ENCODE measurements at regions not wholly inside any gene's neighbourhood (a gene's known extent, or its start where the extent isn't known, plus 50 kb on each side); places are given as distances from the start of the nearest gene placed in this dataset.
"Not testable (repeated sequence)": the region's sequence is repeated elsewhere in the genome, so short reads cannot be mapped to it uniquely, and the experiment has no call there.

DNA sequence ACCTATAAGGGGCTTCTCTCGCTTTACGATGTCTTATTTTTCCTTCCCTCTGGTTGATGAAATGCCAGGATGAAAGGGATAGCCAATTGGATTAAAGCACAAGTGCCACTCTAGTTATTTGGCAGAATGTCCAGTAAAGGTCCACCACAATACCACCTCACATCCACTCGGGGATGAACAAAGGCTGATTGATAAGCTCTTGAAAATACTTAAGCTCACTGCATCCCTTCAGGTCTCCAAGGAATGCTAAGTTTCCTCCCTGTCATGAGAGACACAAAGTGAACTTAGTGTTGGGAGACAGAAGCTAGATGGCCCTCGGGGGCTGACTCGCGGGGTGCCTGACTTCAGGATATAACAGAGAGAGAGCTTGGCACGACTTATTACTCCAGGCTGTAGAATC is 185.9 kb upstream of the ZNF644 start:
- not testable (repeated sequence) for DNase-seq (ENCODE audit: low spot score)

DNA sequence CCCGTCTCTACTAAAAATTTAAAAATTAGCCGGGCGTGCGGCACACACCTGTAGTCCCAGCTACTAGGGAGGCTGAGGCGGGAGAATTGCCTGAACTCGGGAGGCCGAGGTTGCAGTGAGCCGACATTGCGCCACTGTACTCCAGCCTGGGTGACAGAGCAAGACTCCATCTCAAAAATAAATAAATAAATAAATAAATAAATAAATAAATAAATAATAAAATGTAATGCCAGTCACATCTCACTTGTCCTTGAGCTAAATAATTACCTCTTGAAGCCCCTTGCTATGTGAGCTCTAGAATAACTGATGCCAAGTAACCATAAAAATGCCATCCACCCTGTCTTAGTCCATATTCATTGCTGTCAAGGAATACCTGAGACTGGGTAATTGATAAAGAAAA is 182.3 kb upstream of the ZNF644 start:
- DNase-seq (ENCODE audit: low spot score), result not testable (repeated sequence)

DNA sequence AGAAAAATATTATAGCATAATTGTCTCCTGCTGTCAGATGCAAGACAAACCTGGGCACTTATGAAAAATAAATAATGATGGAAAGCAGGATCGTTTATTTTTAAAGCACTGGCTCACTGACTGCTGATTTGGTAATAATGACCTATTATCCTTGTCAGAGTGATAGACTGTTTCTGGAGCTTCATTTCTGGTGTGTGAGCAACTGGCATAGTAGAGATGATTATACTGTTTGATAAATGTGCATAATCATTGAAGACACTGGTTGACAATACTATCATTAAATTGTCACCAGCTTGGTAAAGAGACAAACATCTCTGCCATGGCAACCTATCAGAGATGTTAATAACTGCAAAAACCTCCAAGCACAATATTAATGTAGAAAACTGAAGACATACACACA is 179.9 kb upstream of the ZNF644 start:
- DNase-seq (ENCODE audit: low spot score), result no peak

DNA sequence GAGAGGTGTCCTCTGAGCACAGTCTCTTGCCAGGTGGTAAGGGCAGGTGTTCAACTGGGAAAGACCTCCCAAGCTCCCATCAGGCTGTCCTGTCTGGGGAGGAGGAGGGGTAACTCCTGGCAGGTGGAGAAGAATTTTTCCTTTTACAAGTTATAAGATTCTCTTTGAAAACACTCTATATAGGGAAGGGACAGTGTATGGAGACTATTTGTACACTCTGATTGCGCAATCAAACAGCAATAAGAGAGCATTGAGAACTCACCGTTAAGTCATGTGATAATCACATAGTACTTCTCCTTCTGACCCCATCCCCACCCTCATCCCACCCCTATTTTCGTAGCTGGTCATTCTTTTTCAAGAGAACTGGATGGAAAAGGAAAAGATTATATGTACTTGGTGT is 179.3 kb upstream of the ZNF644 start:
- no peak for DNase-seq (ENCODE audit: low spot score)

DNA sequence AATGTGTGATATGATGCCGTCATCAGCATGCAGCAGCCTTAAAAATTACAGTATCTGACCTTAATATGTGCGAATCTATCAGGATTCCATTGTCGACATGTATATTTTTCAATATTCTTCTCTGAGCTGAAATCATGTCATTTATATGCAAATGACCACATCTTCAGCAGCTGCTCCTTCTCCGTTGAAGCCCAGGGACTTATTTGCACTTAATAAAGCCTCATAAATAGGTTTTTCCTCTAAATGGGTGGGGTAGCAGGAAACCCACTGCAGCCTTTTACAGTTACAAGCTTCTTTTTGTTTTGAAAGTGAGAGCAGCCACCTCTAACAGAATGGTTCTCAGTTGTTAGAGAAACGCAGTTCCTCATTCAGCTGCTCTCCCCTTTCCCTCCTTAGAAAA is 178.8 kb upstream of the ZNF644 start:
- DNase-seq (ENCODE audit: low spot score), result no peak

DNA sequence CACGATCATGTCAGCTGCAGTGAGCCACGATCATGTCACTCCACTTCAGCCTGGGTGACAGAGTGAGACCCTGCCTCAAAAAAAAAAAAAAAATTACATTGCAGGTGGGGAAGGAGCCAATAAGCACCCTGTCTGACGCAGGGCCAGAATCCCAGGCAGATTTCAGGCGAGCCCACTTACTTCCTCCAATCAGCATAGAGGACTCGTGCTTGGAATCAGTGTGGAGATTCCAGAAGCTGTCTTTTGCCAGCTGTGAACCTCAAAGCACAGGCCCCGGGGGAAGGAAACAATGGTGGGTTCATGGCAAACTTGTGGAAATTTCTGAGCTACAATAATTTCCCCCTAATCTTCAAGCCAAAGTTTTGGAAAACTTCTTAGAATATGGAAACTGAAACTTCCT is 178.2 kb upstream of the ZNF644 start:
- no peak for DNase-seq (ENCODE audit: low spot score)

DNA sequence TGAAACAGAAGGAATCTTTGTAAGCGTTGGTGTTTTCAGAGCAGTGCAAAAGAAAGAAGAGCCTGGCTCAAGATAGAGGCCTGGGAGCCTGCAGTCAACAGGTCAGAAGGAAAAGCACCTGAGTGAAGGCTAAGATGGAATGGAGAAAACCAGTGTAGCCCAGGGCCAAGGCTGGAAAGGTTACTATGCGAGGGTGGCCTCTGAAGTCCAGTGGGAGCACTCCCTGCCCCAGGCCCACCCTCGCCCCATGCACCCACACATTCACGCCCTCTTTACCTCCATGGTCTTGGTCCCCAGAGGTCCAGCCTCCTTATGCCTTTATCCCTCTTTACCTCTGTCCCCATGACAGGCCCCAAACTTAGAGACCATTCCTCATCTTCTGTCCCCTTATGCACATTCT is 169.2 kb upstream of the ZNF644 start:
- no peak for DNase-seq (ENCODE audit: low spot score)

DNA sequence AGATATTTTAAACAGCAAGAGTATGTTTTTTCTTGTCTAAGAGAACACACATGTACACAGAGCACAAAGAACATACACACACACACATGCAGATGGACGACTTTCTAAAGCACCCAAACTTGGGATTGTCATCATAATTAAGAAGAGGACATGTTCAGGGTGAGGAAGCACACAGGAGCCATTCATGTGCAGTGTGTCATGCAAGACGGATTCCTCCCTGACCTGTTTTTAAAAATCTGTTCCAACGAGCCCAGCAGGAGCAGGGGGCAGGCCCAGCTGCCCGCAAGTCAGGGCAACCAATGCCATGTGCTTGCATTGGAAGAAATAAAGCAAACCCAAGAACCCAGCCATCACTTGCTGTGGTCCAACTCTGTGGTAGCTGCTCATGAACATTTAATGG is 167.3 kb upstream of the ZNF644 start:
- DNase-seq (ENCODE audit: low spot score), result no peak

DNA sequence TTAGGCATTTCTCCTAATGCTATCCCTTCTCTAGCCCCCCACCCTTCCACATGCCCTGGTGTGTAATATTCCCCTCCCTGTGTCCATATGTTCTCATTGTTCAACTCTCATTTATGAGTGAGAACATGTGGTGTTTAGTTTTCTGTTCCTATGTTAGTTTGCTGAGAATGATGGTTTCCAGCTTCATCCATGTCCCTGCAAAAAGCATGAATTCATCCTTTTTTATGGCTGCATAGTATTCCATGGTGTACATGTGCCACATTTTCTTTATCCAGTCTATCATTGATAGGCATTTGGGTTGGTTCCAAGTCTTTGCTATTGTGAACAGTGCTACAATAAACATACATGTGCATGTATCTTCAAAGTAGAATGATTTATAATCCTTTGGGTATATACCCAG is 161.0 kb upstream of the ZNF644 start:
- not testable (repeated sequence) for DNase-seq (ENCODE audit: low spot score)

DNA sequence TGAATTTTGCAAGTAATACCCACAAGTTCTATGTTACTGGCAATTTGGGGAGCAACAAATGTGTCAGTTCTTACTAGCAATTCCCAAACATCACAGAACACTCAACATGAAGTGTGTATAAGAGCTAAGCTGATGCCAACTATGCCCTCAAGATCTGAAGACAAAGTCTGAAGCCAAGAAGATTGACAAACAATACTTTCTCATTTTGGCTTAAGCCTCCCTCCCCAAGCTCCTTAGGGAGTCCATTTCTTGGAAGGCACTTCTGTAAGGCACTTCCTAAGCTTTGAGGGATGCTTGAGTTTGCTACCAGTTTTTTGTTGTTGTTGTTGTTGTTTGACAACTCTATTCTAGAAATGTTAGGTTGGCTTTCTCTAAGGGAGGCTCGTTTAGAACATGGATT is 154.4 kb upstream of the ZNF644 start:
- DNase-seq (ENCODE audit: low spot score), result no peak

DNA sequence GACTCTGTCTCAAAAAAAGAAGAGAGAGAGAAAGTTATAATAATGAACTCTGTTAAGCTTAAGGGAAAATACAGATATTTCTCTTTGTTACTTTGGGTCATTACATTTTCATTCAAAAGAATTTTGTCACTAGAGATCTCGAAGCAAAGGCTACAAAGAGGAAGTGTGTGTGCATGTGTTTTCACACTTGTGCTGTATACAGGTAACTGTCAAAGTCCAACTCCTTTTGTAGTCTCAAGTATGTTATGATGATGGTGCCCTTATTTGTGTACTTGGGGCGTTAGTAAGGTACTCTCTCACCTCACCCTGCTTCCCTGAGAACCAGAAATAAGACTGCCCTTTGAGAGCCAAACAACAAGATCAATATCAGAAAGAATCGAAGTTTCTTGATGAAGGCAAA is 152.9 kb upstream of the ZNF644 start:
- no peak for DNase-seq (ENCODE audit: low spot score)

DNA sequence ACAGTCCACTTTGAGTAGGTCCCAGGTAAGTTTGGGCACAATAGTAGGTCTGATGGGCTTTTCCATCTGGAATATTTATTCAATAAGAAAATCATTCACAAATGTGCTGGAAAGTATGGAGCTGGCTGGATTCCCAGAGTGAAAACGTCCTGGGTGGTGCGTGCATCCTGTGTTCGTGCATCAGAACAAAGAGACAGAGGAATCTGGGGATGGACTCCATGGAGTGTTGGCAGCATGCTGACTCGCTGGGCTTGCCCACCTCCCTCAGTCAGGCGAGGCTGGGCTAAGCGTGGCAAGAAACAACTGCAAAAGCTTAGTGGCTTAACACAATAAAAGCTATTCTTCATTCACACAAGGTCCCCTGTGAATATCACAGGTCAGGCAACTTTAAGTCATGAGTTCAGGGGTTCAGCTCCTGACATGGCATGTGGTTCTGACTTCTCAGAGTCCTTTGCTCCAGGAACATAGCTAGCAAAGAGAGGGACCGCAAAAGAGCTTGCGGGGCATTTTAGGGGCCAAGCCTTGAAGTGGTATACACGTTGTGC is 151.6 kb upstream of the ZNF644 start:
- no peak for DNase-seq (ENCODE audit: low spot score)

DNA sequence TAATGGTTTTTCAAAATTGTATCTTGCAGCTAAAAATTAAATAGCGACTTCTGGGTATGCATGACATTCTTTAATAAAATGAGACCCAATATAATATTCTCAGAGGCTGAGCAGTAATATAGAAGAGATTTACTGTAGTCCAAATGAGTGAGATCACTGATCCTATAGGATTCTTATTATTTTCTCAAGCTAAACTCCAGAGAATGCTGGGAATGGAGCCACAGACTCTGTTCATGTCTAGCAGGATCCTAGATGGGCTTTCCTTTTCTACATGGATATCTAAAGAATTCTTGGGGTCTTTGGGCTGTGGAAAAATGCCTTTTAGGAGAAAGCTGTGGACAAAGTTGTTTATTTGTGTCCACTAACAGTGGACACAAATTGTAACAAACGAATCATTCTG is 150.7 kb upstream of the ZNF644 start:
- DNase-seq (ENCODE audit: low spot score), result no peak

DNA sequence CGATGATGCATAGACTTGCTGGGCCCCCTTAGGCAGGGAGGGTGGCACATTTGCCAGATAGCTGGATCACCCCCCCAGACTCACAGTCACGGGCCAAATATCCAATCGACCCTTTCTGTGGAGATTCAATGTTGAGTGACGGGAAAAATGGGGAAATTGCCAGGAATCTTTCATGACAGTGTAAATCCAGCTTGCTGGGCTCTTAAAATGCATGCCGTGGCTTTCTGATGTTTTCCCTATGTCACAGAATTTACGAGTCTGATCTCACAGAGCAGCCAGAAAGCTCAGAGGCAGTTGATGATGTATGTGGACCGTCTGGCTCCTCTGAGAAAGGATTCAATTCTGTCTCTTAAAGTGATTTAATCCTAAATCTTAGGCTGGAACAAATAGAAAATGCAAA is 150.1 kb upstream of the ZNF644 start:
- no peak for DNase-seq (ENCODE audit: low spot score)

DNA sequence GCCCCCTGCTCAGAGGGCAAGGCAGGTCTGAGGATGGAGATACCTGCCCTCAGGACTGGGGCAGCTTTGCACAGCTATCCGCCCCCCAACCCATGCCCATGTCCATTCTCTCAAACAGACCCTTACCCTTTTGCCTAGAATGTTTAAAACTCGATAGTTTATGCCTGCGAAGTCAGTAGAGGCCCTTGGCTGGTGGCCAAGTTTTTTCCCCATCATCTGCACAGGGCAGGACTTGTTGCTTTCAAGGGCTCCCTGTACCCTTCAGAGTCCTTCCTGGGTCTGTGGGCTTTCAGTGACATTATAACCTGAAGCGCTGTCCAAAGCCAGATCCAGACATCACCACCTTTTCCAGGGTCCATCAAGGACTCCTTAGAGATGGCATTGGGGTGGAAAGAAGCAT is 148.7 kb upstream of the ZNF644 start:
- no peak for DNase-seq (ENCODE audit: low spot score)

DNA sequence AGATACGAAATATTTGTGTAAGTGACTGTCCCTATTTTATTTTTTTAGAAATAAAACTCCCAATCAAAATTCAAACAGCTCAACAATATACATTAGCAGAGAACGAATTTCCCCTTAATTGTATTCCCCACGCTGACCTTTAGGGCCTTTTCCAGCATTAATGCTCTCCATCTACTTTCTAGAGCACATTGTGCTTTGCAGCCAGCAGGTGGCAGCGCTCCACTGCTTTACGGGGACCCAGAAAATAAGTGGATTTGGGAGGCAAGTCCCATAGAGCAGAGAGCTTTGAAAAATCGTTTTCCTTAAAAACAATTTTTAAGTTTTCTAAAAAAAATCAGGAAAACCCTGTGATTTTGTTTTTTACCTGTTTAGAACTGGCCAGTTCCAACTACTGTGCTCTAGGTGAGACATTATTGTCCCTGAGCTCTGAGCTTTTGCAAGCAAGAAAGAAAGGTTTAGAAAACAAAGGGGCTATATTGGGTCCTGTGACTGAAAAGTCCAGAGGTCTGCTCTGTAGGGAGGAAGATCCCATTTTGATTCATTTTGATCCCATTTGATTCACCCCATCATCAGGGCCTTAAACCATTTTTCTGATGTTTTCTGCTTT is 144.4 kb upstream of the ZNF644 start:
- peak; percentile 43 for DNase-seq (ENCODE audit: low spot score)

DNA sequence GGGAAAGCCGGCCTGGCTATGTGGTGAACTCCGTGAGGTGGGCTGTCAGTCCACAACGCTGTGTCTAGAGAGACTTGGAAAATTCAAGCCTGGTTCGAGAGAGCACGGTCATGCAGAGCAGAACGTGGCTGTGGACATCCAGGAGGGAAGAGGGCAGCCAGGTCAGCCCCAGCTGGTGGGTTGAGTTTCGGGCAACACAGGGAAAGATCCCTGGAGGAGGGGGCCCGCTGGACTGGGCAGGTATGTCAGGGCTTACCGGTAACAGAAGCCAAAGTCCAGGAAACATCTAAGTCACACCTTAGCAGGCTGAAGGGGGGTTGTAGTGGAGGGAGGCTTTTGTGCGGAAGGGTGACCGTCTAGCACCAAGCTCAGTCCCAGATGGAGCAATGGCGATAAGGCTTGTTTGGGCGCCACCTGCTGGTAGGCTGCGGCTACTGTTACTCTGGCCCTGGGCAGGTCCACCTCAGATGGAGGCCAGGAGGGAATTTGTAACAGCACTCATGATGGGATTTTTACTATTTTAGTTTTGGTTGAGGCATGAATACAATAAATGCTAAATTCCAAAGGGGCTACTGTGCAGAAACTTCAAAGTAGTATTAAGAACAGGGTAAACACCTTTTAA is 143.3 kb upstream of the ZNF644 start:
- DNase-seq (ENCODE audit: low spot score), result peak; percentile 62

DNA sequence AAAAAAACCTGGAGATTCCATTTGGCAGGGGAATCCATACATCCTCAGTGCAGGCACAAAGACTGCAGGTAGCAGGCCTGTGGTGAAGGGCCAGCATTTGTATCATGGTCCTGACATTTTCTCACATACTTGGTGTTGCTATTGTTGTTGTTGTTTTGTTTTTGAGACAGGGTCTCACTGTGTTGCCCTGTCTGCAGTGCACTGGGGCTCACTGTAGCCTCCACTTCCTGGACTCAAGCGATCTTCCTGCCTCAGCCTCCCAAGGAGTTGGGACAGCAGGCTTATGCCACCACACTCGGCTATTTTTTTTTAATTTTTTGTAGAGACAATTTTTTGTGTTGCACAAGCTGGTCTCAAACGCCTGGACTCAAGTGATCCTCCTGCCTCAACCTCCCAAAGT is 140.8 kb upstream of the ZNF644 start:
- DNase-seq (ENCODE audit: low spot score), result no peak

DNA sequence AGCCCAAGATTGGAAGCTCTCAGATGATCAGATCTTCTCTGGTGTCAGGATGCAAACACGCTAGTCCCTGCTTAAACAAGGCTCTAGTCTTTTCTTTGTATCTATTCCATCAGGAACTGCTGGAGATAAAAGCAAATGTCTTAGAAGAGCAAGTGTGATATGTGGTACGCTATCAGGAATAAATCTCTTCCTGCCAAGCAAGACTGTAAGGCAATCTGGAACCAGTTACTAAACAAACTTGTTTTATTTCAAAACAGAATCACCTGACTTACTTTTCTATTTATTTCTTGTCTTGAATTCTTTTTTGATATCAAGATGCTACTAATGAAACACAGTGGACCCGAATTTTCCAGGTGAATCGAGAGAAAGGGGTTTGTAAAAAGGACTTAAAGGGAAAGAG is 139.9 kb upstream of the ZNF644 start:
- no peak for DNase-seq (ENCODE audit: low spot score)

DNA sequence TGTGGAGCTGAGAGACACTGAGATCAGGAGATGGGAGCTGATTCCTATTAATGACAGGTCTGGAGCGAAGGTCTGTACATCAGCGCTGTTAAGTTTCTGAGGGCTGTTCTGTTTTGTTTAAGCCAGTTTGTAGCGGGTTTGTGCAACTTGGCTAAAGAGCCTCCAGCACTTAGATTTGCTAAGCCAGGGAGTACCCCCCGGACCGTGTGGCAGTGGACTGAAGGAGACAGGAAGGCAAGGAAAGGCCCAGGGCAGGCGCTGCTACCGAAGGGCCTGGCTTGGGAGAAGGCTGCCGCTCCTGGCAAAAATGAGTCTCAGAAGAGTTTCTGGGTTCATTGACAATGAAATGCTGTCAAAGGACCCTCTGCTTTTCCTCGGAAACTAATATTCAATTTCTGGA is 139.3 kb upstream of the ZNF644 start:
- no peak for DNase-seq (ENCODE audit: low spot score)

DNA sequence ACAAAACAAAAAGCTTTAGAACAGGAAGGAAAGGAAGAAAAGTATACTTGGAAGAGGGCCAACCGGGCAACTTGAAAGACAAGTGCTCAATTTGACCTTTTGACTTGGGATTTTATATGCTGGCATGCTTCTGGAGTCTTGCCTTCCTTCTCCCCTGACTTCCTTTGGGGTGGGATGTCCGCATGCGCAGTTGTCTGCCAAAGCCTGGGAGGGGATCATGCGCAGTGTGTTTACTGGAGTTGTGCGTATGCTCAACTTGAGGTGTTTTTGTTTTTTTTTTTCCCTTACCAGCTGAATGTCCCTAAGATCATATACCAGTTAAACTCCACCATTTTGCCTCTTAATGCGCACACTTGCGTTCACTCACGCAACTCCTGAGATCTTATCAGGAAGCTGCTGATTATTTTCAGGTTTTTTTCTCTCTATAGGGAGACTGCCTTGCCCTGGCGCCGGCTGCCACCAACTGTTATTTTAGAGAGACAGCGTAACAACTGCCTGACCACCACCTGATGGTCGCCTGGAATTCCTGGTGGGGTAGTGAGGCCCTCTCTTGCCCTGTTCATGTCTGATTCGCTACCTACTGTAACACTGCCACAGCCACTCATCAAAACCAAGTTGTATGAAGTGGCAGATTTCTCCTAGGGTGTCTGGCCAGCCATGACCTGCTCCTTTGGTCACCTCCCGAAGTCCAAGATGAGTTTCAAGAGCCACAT is 138.7 kb upstream of the ZNF644 start:
- DNase-seq (ENCODE audit: low spot score), result no peak

DNA sequence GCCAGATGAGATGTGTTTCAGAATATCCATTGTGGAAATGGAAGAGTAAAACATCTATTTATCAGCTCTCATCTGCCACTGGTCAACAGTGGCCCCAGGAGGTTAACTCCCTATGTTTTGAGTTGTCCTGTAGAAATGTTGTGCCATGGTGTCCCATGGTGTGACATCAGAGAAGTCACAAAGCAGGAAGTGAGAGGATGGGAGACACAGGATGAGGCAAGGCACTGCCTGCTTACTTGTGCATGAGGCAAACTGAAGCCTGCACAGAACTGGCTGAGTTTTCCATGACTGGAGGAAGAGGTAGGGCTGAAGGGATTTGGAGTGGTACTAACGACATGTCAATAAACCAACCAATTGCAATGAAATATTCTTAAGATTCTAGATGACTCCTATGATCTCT is 131.5 kb upstream of the ZNF644 start:
- no peak for DNase-seq (ENCODE audit: low spot score)

DNA sequence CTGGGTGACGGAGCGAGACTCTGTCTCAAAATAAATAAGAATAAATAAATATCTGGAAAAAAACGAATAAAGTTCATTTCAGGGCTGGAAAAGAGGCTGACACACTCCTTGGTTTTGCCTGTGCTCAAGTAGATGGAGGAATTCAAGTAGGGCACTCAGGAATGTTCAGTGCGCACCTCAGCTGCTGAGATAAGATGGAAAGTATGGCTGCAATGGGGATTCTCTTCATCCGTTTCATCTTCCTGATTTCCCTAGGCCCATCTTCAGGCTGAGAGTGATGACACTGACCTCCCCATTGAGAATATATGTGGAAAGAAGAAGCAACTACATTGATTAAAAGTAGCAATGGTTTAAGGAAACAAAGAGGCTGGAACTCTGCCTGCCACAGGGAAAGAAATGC is 130.5 kb upstream of the ZNF644 start:
- DNase-seq (ENCODE audit: low spot score), result no peak

DNA sequence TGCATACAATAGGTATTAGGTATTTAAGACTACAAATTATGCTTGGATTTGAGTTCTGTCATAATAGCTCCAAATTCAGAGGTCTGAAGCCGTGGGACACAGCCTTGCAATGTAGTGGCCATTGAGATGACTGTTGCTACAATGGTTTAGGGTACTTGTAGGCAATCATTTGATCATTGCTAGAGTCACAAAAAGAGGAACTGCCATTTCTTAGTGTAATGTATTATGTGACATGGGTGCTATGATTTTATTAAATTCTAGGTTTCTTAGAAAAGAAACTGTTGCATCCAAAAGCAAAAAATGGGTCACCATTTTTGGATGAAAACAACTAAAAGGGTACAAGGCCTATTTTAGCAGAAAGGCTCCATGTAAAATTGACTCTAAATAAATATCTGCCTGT is 129.9 kb upstream of the ZNF644 start:
- DNase-seq (ENCODE audit: low spot score), result no peak

Measured in CD4-positive, alpha-beta T cell treated with Interleukin-2 at 100 ng/mL for 4 hours (primary cell).